PC-9 (cell line): ENCODE measurements at regions not wholly inside any gene's neighbourhood (a gene's known extent, or its start where the extent isn't known, plus 50 kb on each side); places are given as distances from the start of the nearest gene placed in this dataset.

Experiments used
- CTCF ChIP-seq: fragments of 200-600 bp; sonication (generic); conservative IDR thresholded peaks from 2 replicates; pipeline ENCODE4 v1.6.1; 2017; ENCODE audit warnings: mixed run types, antibody characterized with exemption, mild to moderate bottlenecking, moderate library complexity
- EZH2 ChIP-seq: fragments of 200-600 bp; sonication (generic); IDR thresholded peaks from 2 replicates; pipeline ENCODE4 v1.8.0; 2017; ENCODE audit warnings: antibody characterized with exemption, low read depth

GRCh38 chr5:167872791-167873190 is 418.7 kb upstream of the WWC1 start:
- no peak for TF ChIP-seq CTCF
- no peak for TF ChIP-seq EZH2
